Retinal pigment epithelial cell (primary cell): ENCODE measurements at regions not wholly inside any gene's neighbourhood (a gene's known extent, or its start where the extent isn't known, plus 50 kb on each side); places are given as distances from the start of the nearest gene placed in this dataset.

Source experiments
- DNase-seq: peaks from one replicate; pipeline ENCODE4 v3.0.0-alpha.2; 2010; ENCODE audit warnings: low read depth
- H3K4me3 ChIP-seq: 2 replicates; pipeline ENCODE4 v1.5.1; 2011; ENCODE audit warnings: mild to moderate bottlenecking, low read length, control low read depth, moderate library complexity
- TF ChIP-seq, protein P1 (sequence below): conservative IDR thresholded peaks from 2 replicates; pipeline ENCODE4 v1.5.1; 2011; ENCODE audit warnings: low read depth, low read length, control low read depth, inconsistent platforms

- TF ChIP-seq, protein P1, sequence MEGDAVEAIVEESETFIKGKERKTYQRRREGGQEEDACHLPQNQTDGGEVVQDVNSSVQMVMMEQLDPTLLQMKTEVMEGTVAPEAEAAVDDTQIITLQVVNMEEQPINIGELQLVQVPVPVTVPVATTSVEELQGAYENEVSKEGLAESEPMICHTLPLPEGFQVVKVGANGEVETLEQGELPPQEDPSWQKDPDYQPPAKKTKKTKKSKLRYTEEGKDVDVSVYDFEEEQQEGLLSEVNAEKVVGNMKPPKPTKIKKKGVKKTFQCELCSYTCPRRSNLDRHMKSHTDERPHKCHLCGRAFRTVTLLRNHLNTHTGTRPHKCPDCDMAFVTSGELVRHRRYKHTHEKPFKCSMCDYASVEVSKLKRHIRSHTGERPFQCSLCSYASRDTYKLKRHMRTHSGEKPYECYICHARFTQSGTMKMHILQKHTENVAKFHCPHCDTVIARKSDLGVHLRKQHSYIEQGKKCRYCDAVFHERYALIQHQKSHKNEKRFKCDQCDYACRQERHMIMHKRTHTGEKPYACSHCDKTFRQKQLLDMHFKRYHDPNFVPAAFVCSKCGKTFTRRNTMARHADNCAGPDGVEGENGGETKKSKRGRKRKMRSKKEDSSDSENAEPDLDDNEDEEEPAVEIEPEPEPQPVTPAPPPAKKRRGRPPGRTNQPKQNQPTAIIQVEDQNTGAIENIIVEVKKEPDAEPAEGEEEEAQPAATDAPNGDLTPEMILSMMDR, result no peak
- no peak overlapping the region for H3K4me3 ChIP-seq
- DNase-seq, result no peak
These were observed 177.5 kb downstream of the SUCNR1 start for GRCh38 chr3:152050903-152051302.

- no peak overlapping the region for H3K4me3 ChIP-seq
- TF ChIP-seq, protein P1, result no peak
- no peak for DNase-seq
These were observed 178.3 kb downstream of the SUCNR1 start for GRCh38 chr3:152051501-152052404.

GRCh38 chr3:152053866-152054265, 180.4 kb downstream of the SUCNR1 start:
- H3K4me3 ChIP-seq, result no peak overlapping the region
- TF ChIP-seq, protein P1, result no peak
- DNase-seq, result no peak

DNA sequence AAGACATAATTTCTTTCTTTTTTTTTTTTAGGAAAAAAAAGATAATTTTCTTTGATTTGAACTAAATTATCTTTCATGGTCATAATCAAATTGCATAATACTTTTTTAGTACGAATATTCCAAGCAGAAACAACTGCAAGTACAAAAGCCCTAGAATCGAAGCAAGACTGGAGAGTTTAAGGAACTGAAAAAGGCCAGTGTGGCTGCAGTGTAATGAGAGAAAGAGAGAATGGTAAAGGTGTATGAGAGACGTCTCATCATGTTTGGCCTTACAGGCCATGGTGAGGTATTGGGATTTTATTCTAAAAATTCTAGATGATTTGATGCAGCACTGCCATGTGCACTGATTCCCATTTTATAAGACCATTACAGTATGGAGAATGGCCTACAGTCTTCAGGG, 180.9 kb downstream of the SUCNR1 start:
- TF ChIP-seq, protein P1, result no peak
- DNase-seq, result no peak
- no peak overlapping the region for H3K4me3 ChIP-seq

DNA sequence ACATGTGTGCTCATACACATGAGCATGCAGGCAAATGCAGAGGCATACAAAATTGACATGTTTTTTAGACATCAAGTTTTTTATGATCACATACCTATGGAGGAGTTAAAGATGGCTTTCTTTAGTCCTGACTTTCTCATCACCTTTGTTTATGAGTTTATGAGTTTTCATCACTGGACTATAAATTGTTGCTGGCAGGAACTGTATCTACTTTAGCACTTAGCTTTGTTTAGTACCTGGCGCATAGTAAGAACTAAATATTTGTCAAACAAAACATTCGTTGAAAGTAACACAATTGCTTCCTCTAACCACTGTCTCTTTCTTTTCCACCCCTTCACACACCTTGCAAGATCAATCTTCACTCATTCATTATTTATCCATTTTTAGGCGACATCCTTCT, 182.6 kb downstream of the SUCNR1 start:
- no peak for DNase-seq
- H3K4me3 ChIP-seq, result no peak overlapping the region
- TF ChIP-seq, protein P1, result no peak

DNA sequence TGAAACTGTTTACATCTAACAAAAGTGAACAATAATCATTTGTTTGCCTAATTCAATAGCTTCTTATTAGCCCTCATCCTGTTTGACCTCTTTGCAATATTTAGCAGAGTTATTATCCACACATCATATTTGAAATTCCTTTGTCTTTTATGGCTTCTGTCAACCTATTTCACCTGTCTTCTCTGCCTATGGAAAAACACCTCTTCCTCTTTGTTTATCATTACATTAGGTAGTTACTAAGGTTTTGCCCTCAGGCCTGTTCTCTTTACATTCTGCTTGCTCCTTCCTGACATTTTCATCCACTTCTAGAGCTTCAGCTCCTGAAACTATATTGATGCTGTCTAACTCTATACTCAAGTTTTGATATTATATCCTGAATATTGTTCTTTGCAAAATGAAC, 183.0 kb downstream of the SUCNR1 start:
- TF ChIP-seq, protein P1, result no peak
- no peak overlapping the region for H3K4me3 ChIP-seq
- DNase-seq, result no peak

DNA sequence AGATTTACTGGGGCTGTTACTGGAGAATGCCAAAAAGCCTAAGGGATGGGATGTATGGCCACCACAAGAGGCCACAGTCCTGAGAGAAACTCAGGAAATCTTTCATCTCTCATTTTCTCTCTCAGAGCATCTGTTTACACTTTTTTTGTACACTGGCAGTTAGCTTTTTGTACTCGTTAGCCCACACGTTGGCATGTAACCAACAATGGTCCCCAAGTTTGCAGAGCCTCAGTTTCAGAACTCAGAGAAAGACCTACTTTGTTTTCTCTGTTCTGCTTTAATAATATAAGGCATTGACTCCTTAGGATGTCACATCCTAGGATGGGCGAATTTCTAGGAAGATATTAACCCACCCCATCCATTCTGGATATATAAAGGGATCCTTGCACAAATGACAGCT, 183.5 kb downstream of the SUCNR1 start:
- no peak for DNase-seq
- no peak overlapping the region for H3K4me3 ChIP-seq
- TF ChIP-seq, protein P1, result no peak
